ENCODE measurements at regions not wholly inside any gene's neighbourhood (a gene's known extent, or its start where the extent isn't known, plus 50 kb on each side); places are given as distances from the start of the nearest gene placed in this dataset.

DNA sequence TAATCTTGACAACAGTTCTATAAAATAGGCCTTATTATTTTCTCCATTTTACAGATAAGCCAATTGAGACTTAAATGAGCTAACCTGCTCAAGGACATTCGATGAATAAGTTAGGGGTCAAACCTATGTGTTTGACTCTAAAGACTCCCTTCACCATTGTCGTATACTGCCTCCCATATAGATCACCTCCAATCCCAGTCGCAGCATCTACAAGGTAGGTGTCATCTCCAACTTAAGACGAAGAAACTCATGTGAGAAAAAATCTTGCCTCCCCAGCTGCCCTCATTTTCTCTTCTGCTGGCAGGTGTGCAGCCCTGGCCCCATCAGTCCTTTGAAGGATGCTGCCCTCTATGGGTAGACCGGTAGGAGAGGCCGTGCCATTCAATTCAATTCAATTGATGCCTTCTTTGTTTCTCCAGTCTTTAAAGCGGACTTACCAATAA is 75.2 kb upstream of the SMARCA2 start:
- DNase-seq: peak; percentile 46 to 80

DNA sequence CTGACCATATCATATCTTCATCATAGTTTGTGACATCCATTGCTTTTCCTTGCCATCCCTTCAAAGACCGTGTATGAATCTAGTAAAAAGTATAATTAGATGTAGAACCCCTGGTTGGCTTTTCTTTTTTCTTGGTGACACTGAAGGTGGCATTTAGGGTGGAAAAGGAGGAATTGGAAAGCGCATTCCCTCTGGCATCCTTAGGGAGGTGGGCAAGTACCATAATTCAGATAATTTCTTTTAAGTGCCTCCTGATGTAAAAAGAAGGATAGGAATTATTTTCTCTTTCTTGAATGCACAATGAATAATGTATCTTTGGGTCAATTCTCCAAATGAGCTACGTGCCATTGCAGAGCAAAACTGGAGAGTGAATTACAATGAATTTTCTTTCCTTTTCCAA is 73.2 kb upstream of the SMARCA2 start:
- no peak for DNase-seq

DNA sequence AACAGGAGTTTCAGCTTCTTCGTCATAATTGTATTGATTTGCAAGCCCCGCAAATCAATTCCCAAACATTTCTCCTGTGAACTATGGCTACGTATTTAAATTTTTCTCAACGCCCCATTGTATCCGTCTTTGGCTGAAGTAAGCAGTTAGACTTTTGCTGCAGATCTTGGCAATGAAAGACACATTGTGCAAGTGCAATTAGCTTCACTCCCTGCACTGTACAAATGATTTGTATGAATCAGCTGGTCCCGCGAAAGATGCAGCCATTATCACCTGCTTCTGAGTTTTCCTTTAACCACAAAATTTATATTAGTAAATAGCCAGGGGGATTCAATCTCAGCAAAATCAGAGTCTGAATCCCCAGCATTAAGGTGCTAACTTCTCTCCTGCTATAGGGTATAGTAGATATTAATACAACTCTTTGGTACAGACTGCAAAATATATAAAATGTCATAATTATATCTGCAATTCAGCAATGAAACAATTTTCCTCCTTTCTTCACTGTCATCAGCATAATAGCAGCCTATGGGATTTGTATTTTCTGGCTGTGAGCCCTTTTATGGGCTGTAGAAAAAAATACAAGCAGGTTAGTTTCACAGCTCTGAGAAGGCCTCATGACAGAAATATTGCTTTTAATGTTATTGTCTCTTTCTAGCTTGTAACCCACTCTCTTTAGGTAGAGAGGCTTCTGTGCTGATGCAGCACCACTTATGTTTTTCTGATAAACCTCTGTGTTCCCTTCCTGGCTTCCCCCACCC is 68.4 kb upstream of the SMARCA2 start:
- peak in 1 of 2 experiments; percentile 25 for DNase-seq

DNA sequence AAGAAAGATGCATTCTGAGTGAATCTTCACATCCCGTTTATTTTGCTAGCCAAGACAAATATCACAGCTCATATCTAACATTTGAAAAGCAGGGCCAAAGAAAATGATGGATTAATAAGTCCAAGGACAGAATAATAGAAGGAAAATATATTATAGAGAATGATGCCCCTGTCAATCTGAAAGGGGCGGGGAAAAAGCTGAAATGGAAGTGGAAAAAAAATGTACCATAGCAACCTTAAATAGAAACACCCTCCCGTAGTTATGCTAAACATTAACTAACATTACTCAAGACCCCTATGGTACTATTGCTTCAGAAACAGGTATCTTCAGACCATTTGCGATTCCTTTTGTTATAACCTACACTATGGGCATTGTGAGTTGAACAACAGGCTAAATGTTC is 67.7 kb upstream of the SMARCA2 start:
- DNase-seq: no peak

DNA sequence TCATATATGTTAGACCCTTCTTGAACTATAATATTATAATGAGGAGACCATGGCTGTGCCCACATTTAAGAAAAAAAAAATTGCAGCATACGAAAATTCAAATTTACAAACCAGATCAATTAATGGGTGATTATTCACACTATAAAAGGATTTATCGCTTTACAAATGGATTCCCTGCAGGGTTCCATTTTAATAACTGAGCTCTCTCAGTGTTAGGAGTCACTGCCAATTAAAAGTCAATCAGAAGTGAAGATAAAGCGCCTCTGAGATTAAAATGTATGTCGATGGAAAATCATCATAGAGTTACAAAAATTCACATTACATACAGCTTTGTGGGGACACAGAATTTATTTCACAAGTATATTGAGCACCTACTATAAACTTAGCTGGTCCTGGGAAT is 66.6 kb upstream of the SMARCA2 start:
- DNase-seq: no peak

DNA sequence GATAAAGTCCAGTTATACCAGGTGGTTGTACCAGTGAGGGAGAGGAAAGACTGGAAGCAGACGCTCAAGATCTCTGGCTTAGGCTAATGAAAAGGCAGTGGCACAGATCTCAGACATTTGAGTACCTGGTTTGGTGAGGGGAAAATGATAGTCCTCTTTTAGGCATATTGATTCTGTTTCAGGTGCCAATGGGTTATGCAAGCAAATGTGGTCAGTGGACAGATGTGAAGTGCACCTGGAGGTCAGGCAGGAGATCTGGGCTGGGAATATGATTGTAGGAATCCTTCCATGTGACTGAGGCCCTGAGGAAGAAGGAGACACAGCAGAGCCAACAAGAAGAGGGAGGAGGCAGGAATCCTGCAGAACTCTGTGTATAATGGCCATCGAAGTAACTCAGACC is 63.7 kb upstream of the SMARCA2 start:
- no peak for DNase-seq

DNA sequence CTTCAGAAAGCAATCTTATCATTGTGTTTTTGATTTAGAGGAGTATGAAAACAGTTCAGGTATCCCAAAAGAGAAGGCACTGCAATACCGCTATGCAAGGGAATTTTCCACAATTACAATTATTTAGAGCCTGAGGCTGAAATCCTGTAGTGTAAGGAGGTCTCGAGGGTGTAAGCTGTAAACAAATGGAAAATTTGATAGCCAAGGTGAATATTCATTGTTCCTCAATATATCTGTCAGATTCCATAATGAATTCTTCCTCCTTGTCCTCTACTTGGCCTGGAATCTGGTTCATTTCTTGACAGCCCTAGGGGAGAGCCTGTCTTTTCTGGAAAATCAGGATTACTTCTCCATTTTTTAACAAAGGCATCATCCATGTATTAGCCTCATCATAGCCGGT is 63.1 kb upstream of the SMARCA2 start:
- no peak for DNase-seq

DNA sequence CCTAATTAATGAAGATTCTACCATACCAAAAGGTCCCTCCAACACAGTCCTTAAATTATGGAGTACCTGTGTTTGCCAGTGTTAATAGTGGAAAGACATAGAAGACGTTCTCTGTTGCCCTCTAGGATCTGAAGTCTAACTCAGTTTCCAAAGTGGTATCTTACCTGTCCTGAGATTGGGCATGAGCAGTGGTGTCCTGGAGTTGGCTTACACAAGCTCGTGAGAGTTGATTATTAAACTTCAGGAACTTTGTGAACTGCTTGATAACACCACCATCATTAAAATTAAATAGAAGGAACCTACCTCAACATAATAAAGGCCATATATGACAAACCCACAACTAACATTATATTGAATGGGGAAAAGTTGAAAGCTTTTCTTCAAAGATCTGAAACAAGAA is 60.9 kb upstream of the SMARCA2 start:
- no peak for DNase-seq

DNA sequence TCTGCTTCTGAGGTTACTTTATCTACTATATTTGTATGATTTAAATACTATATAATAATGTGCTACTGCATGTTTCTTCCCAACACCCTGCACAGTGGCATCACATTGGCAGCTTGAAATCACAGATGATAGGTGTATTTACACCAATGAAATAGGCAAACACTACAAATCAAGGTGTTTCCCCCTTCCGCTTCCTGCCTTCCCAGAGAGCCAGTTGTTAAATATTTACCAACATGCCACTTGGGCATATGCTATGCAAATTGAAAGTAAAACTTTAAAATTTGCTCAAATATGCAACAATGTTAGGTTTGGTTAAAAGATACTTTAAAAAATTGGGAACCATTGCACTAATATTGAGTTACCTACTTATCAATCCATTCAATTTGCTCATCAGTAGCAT is 58.2 kb upstream of the SMARCA2 start:
- DNase-seq: no peak

DNA sequence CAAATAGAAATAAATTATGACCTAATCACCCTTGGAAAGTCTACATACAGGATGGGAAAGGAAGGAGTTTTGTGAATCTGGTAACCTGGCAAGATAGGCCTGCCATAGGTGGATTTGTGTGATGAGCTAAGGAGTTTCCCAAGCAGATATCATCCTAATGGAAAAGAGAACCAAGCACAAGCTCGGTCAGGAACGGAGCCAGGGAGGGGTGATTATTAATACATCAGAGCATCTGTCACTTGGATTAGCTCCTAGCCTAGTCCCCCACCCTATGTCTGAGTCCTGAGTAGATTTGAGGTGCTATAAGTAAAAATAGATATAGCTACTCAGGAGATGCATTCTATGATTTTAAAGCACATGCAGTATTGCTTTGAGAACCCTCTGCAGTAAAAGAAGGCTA is 57.3 kb upstream of the SMARCA2 start:
- no peak for DNase-seq

DNA sequence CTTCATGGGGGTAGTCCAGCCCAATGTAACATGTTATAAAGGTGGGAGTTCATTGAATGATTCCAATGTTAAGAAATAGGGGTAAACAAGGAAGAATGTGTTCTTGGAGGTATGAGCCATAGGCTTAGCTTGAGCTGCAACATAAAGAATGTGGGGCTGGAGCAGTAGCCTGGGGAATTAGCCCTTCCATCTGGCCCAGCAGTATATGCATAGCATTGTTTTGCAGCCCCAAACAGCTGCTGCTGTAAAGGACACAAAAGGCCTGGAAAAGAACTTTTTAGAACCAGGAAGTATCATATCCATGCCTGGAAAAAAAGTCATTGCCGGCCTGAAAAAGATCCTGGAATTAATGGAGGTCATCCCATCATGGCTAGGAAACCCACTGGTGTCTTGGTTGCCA is 55.8 kb upstream of the SMARCA2 start:
- no peak for DNase-seq

DNA sequence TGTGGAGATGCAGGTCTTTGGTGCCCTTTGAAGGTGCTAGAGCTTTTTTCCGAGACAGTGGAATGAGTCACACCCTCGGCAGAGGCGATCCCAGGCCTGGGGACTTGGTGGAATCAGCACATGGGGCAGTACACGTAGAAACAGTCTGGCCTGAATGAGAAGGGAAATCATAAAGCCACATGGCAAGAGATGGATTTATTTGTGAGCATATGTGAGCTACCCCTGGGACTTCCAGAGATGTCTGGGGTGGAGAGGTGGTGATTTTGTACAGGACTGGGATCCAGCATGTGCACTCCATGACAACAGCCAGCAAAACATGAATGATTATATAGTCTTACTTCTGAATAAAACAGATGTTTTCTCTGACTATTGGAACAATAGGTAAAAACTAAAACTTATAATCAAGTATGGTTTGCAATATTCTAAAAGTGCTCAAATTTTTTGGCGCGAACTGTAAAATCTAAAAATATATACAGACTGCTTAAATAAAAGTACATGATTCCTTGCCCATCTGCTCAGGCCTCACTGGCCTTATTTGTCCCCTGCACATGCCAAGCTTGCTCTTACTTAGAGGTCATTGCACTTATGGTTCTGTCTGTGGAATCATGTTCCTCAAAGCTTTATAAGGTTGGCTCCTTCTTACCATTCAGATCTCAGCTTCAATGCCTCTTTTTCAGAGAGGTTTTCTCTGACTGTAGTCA is 54.7 kb upstream of the SMARCA2 start:
- no peak for DNase-seq

DNA sequence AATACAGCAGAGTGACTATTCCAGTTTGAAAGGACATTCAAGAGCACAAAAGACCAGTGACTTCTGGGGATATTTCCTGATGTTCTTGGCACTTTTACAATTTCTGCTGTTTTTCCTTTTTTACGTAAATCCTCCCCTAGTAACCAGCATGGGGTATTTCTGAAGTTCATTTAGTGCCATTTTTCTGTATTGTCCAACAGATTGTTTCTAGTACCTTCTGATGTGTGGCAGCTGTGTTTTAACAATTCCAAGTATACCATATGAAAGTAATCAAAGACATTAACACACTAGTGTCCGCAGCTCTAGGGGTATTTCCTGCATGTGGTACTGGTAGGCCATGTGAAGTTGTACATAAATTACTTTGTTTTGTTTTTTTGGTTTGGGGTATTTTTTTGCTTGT is 53.0 kb upstream of the SMARCA2 start:
- DNase-seq: no peak

DNA sequence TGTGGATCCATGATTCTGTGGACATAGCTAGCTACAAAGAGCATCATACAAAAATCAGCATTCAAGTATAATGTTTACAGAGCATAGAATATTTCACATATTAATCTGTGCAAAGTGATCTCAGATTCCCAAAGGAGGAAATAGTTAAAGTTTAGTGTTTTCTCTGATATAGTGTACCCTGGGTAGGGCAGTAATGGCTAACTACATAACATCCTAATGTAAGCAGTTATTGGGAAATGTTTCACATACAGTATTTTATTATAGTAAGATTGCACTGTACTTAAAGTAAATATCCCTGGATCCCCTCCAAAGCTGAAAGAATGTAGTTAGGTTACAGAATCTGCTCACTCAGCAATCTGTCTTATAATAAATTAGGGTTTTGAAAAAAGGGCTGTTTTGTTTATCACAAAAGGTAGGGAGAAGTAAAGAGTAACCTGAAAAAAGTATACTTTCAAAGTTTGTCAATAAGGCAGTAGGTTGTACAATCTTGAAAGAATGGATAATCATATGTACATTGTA is 52.5 kb upstream of the SMARCA2 start:
- DNase-seq: no peak

DNA sequence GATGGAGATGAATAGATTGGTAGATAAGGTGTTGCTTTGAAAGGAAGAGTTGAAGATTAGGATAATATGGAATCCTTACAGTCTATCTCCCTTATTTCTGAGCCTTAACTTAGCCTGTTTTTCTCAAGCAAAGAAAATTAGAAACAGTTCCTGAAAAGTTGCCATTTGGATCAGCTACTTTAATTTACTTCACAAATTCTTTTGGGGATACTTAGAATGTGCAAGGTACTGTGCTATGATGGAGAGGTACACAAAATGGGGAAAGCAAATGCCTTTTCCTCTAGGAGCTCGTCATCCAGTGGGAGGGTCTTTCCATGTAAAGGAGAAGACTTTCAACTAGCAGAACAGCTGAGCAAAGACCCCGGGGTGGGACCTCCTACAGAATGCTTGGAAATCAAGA is 51.1 kb upstream of the SMARCA2 start:
- no peak for DNase-seq

Measured in NCI-H526 (cell line).